ENCODE measurements at regions not wholly inside any gene's neighbourhood (a gene's known extent, or its start where the extent isn't known, plus 50 kb on each side); places are given as distances from the start of the nearest gene placed in this dataset.

DNA sequence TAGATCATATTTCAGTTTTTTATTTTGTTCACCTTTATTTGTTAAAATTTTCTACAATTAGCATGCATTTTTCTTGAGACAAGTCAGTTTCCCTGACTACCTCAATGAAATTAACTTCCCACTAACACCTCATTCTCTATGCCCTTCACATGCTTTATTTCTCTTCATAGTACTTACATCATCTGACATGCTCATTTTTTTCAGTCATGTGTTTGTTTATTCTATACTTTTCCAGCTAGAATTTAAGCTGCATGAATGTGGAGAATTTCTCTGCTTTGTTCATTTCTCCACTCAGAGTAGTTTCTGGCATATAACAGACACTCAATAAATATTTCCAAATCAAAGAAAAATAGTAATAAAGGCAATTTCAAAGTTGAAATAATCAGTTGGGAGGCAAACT lies 78.9 kb upstream of the SCN7A start:
- Histone ChIP-seq H3K9me3 (no peaks in the 10 kb centered on the region), H3K36me3 (no peaks in the 10 kb centered on the region), H3K4me3 (no peak overlapping the region), H3K4me1 (no peaks in the 10 kb centered on the region), H3K27ac (no peak overlapping the region), H3K27me3 (no peaks in the 10 kb centered on the region)
- TF ChIP-seq, protein P1, sequence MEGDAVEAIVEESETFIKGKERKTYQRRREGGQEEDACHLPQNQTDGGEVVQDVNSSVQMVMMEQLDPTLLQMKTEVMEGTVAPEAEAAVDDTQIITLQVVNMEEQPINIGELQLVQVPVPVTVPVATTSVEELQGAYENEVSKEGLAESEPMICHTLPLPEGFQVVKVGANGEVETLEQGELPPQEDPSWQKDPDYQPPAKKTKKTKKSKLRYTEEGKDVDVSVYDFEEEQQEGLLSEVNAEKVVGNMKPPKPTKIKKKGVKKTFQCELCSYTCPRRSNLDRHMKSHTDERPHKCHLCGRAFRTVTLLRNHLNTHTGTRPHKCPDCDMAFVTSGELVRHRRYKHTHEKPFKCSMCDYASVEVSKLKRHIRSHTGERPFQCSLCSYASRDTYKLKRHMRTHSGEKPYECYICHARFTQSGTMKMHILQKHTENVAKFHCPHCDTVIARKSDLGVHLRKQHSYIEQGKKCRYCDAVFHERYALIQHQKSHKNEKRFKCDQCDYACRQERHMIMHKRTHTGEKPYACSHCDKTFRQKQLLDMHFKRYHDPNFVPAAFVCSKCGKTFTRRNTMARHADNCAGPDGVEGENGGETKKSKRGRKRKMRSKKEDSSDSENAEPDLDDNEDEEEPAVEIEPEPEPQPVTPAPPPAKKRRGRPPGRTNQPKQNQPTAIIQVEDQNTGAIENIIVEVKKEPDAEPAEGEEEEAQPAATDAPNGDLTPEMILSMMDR (IDR thresholded peaks at IDR 0.05), result no peak
- DNase-seq (ENCODE audit: low spot score), result no peak

DNA sequence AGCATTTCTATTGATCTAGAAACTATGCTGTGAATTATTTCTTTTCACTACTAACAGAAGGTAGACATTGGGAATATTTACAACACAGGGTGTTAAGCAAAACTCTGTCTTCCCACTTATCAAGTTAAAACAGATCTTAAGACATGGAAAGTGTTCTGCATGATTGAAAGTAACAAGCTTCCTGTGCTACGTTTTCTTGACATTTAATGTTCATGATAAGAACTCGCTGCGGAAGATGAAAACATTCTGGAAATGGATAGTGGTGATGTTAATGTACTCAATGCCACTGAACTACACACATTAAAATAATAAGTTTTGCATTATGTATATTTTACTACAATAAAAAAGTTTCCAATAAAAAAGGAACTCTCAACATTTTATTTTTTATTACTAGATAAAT lies 74.4 kb upstream of the SCN7A start:
- Histone ChIP-seq H3K27me3 (no peaks in the 10 kb centered on the region), H3K27ac (no peak overlapping the region), H3K36me3 (no peaks in the 10 kb centered on the region), H3K4me3 (no peak overlapping the region), H3K4me1 (no peaks in the 10 kb centered on the region), H3K9me3 (no peaks in the 10 kb centered on the region)
- TF ChIP-seq, protein P1 (IDR thresholded peaks at IDR 0.05), result no peak
- no peak for DNase-seq (ENCODE audit: low spot score)

DNA sequence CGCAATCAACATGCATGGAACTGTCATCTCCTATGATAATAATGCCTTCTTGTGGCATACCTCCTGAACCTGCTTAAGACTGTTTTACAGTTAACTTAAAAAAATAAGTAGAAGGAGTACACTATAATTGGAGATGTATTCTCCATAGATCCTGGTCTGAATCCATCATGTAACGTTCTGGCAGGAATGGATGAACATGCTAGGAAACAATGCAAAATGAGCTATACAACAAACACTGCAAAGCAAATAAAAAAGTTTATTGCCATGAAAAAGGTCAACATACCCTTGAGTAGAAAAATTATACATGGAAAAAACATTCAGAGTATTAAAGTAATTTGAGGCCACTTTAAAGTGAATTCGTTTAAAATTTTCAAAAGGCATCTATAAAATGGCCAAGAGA lies 71.5 kb upstream of the SCN7A start:
- TF ChIP-seq, protein P1 (IDR thresholded peaks at IDR 0.05), result no peak
- Histone ChIP-seq H3K36me3 (no peaks in the 10 kb centered on the region), H3K9me3 (no peaks in the 10 kb centered on the region), H3K27me3 (no peaks in the 10 kb centered on the region), H3K4me3 (no peak overlapping the region), H3K27ac (no peak overlapping the region), H3K4me1 (no peaks in the 10 kb centered on the region)
- DNase-seq (ENCODE audit: low spot score), result no peak

DNA sequence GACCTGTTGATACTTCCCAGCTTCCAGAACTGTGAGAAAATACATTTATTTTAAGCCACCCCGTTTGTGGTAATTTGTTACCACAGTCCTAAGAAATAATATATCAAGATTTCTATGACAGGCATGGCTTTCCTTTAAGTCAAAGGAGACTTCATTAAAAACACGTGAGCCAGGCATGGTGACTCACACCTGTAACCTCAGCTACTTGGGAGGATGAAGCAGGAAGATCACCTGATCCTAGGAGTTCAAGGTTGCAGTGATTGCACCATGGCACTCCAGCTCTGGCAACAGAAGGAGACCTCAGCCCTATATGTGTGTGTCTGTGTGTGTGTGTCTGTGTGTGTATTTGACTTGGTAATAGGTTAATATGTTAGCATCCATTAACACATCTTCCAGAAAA lies 69.8 kb upstream of the SCN7A start:
- Histone ChIP-seq H3K4me1 (no peaks in the 10 kb centered on the region), H3K9me3 (no peaks in the 10 kb centered on the region), H3K36me3 (no peaks in the 10 kb centered on the region), H3K27ac (no peak overlapping the region), H3K27me3 (no peaks in the 10 kb centered on the region), H3K4me3 (no peak overlapping the region)
- TF ChIP-seq, protein P1 (IDR thresholded peaks at IDR 0.05), result no peak
- DNase-seq (ENCODE audit: low spot score), result no peak

DNA sequence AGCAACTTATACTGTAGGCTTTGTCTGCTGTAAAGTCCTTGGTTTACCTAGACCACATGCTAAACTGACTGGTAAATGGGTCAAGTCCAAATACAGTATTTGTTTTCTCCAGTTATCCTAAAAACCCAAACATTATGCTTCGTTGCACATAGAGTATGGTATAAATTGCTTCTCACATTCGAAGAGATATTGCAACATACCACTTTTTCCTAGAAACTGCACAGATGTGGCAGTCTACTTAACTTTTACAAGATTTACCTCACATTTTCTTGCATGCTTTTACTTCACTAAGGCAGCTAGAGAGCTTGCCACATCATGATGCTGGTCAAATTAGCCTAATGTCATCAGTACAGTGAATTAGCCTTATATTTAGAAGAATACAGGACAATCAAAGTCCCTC lies 66.0 kb upstream of the SCN7A start:
- H3K36me3 ChIP-seq, result no peaks in the 10 kb centered on the region
- DNase-seq (ENCODE audit: low spot score), result no peak
- no peak overlapping the region for H3K27ac ChIP-seq
- H3K4me3 ChIP-seq, result no peak overlapping the region
- TF ChIP-seq, protein P1 (IDR thresholded peaks at IDR 0.05), result no peak
- no peaks in the 10 kb centered on the region for H3K27me3 ChIP-seq
- H3K9me3 ChIP-seq, result no peaks in the 10 kb centered on the region
- H3K4me1 ChIP-seq, result no peaks in the 10 kb centered on the region

DNA sequence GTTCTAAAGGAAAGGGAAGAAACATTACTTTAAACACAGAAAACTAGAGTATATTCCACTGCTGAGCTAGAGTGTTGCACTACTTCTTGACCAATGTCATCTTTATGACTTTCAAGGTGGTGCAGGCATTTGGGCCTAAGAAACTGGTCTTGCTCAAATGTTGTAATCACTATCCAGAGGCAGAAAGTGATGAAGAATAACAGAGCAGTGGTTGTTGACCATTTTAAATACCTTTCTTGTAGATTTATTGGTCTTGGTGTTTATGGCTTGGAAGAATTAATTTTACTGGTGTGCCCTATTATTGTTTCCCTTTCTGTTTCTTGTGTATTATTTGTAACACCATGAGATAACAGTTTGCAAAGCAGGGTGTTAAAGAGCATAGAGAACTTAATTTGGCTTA lies 56.9 kb upstream of the SCN7A start:
- Histone ChIP-seq H3K4me1 (no peaks in the 10 kb centered on the region), H3K9me3 (no peaks in the 10 kb centered on the region), H3K36me3 (no peaks in the 10 kb centered on the region), H3K27ac (no peak overlapping the region), H3K27me3 (no peaks in the 10 kb centered on the region), H3K4me3 (no peak overlapping the region)
- DNase-seq (ENCODE audit: low spot score), result no peak
- TF ChIP-seq, protein P1 (IDR thresholded peaks at IDR 0.05), result no peak
